AG09319 (cell line): ENCODE measurements at regions not wholly inside any gene's neighbourhood (a gene's known extent, or its start where the extent isn't known, plus 50 kb on each side); places are given as distances from the start of the nearest gene placed in this dataset.

Source experiments
- DNase-seq: peaks from one replicate; pipeline ENCODE4 v3.0.0-alpha.2; 2010; ENCODE audit warnings: low read depth; ENCODE audit errors: extremely low read depth
- CTCF ChIP-seq: IDR thresholded peaks from 2 replicates; pipeline ENCODE4 v1.5.1; 2011; ENCODE audit warnings: low read depth, mild to moderate bottlenecking, inconsistent platforms, low read length, moderate library complexity

GRCh38 chr15:81819924-81820635, 225.7 kb downstream of the MEX3B start:
- no peak for DNase-seq
- no peak for TF ChIP-seq CTCF

- TF ChIP-seq CTCF: no peak
Observed at GRCh38 chr15:81814882-81815455, 230.8 kb downstream of the MEX3B start.

GRCh38 chr15:81813215-81813614, 232.6 kb downstream of the MEX3B start:
- no peak for DNase-seq
- no peak; the same call in 1 of the 2 replicates for TF ChIP-seq CTCF

More at GRCh38 chr15:81814882-81815455, 230.8 kb downstream of the MEX3B start:
- no peak for DNase-seq

- no peak for DNase-seq
- TF ChIP-seq CTCF: no peak
Observed at GRCh38 chr15:81812456-81812855, 233.4 kb downstream of the MEX3B start.

- TF ChIP-seq CTCF: no peak
- DNase-seq: no peak
Observed at GRCh38 chr15:81811736-81812135, 234.1 kb downstream of the MEX3B start.

- TF ChIP-seq CTCF: no peak; the same call in 1 of the 2 replicates
- no peak for DNase-seq
Observed at GRCh38 chr15:81809543-81809942, 236.3 kb downstream of the MEX3B start.

GRCh38 chr15:81807806-81808205, 238.0 kb downstream of the MEX3B start:
- no peak for TF ChIP-seq CTCF
- no peak for DNase-seq
